ENCODE measurements at regions not wholly inside any gene's neighbourhood (a gene's known extent, or its start where the extent isn't known, plus 50 kb on each side); places are given as distances from the start of the nearest gene placed in this dataset.

- Mint-ChIP-seq H3K4me3 (no peak overlapping the region), H3K27me3 (ENCODE audit: low read depth) (no peaks in the 10 kb centered on the region)
- TF ChIP-seq, protein P1, sequence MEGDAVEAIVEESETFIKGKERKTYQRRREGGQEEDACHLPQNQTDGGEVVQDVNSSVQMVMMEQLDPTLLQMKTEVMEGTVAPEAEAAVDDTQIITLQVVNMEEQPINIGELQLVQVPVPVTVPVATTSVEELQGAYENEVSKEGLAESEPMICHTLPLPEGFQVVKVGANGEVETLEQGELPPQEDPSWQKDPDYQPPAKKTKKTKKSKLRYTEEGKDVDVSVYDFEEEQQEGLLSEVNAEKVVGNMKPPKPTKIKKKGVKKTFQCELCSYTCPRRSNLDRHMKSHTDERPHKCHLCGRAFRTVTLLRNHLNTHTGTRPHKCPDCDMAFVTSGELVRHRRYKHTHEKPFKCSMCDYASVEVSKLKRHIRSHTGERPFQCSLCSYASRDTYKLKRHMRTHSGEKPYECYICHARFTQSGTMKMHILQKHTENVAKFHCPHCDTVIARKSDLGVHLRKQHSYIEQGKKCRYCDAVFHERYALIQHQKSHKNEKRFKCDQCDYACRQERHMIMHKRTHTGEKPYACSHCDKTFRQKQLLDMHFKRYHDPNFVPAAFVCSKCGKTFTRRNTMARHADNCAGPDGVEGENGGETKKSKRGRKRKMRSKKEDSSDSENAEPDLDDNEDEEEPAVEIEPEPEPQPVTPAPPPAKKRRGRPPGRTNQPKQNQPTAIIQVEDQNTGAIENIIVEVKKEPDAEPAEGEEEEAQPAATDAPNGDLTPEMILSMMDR (conservative IDR thresholded peaks at IDR 0.05), result no peak
These were observed 195.3 kb upstream of the CDH2 start for GRCh38 chr18:28372186-28372585.

More at GRCh38 chr18:28372186-28372585, 195.3 kb upstream of the CDH2 start:
- Histone ChIP-seq H3K4me2 (ENCODE audit: insufficient read depth, insufficient read length, low read length) (no peak overlapping the region), H4K91ac (ENCODE audit: insufficient read length, low read depth, low read length) (no peak overlapping the region), H3K79me1 (ENCODE audit: insufficient read depth, low read depth, low read length, poor library complexity, severe bottlenecking) (no peaks in the 10 kb centered on the region), H3K23ac (ENCODE audit: insufficient read length, low read depth, low read length) (no peak overlapping the region), H4K5ac (ENCODE audit: insufficient read length, low read depth, low read length) (no peak overlapping the region), H4K20me1 (ENCODE audit: control insufficient read depth, insufficient read depth, insufficient read length) (no peaks in the 10 kb centered on the region), H3K79me2 (ENCODE audit: insufficient read depth, low read length) (no peaks in the 10 kb centered on the region), H2BK12ac (ENCODE audit: insufficient read length, low read depth, low read length) (no peak overlapping the region), H3K23me2 (ENCODE audit: insufficient read length, low read depth, low read length, poor library complexity, severe bottlenecking) (no peaks in the 10 kb centered on the region), H3K14ac (ENCODE audit: insufficient read depth, low read length) (no peak overlapping the region), H3K18ac (ENCODE audit: insufficient read length, low read depth, low read length) (no peak overlapping the region), H2BK120ac (ENCODE audit: low read depth, low read length, poor library complexity, severe bottlenecking) (no peak overlapping the region), H3K27ac (ENCODE audit: insufficient read length, low read depth, low read length) (no peak overlapping the region), H3T11ph (ENCODE audit: low read length) (no peak overlapping the region), H3K9ac (ENCODE audit: extremely low read depth, insufficient read length, low read length) (no peak overlapping the region), H4K8ac (replicated peaks; ENCODE audit: insufficient read length, low read depth, low read length) (no peak overlapping the region), H2BK5ac (ENCODE audit: insufficient read length, low read length) (no peak overlapping the region), H2BK15ac (ENCODE audit: low read depth, low read length) (no peak overlapping the region), H3K9me3 (ENCODE audit: control insufficient read depth, low read depth, low read length) (no peaks in the 10 kb centered on the region), H2BK20ac (ENCODE audit: low read depth, low read length, poor library complexity, severe bottlenecking) (no peak overlapping the region), H3K4me1 (ENCODE audit: insufficient read depth, low read length) (no peaks in the 10 kb centered on the region), H3K27me3 (ENCODE audit: insufficient read depth, low read length) (no peaks in the 10 kb centered on the region), H3K56ac (ENCODE audit: insufficient read length, low read depth, low read length) (no peak overlapping the region), H2AK5ac (ENCODE audit: insufficient read length, low read length) (no peak overlapping the region), H2AFZ (ENCODE audit: low read length) (no peak overlapping the region), H3K4ac (ENCODE audit: low read depth, low read length) (no peak overlapping the region)
- DNase-seq, result no peak
- H3K27ac Mint-ChIP-seq, result no peak overlapping the region
- no peaks in the 10 kb centered on the region for H3K36me3 Mint-ChIP-seq (ENCODE audit: insufficient read depth in 1 of 3, low read depth in 3 of 3)
- H3K9me3 Mint-ChIP-seq, result no peaks in the 10 kb centered on the region
- no peaks in the 10 kb centered on the region for H3K4me1 Mint-ChIP-seq
- no CpG with 5 or more reads among the region's 4 CpGs for WGBS (ENCODE audit: extremely low coverage, insufficient read length, low lambda C conversion rate)
